Omental fat pad (tissue), 3 donors: ENCODE measurements at regions not wholly inside any gene's neighbourhood (a gene's known extent, or its start where the extent isn't known, plus 50 kb on each side); places are given as distances from the start of the nearest gene placed in this dataset.

ENCODE experiments used
- ATAC-seq: fragments of 150-250 bp; one replicate; pipeline ENCODE4 v1.9.1; 2016; ENCODE audit warnings: mild to moderate bottlenecking, moderate library complexity; ENCODE audit not compliant: low FRiP score
- DNase-seq: peaks from one replicate; pipeline ENCODE4 v3.0.0-alpha.2; 2019; ENCODE audit warnings: low spot score
- CTCF ChIP-seq, 3 donors: fragments of 450-650 bp; IDR thresholded peaks; one replicate each; pipeline ENCODE4 v1.5.1; 2016 to 2017; ENCODE audit warnings: antibody characterized with exemption in 3 of 3, mild to moderate bottlenecking in 3 of 3, moderate library complexity in 2 of 3

- TF ChIP-seq CTCF (IDR thresholded peaks at IDR 0.05), result no peak
- ATAC-seq (no peak), DNase-seq (no peak)
Measured at GRCh38 chr6:106772270-106773142, 143.1 kb downstream of the QRSL1 start.

- TF ChIP-seq CTCF (IDR thresholded peaks at IDR 0.05), result no peak
Measured at GRCh38 chr6:106771822-106772221, 142.4 kb downstream of the QRSL1 start.

GRCh38 chr6:106770663-106771062 lies 141.3 kb downstream of the QRSL1 start:
- no peak for ATAC-seq
- DNase-seq, result no peak
- no peak for TF ChIP-seq CTCF (IDR thresholded peaks at IDR 0.05)

More at GRCh38 chr6:106771822-106772221, 142.4 kb downstream of the QRSL1 start:
- ATAC-seq (no peak), DNase-seq (no peak)

GRCh38 chr6:106770081-106770480 lies 140.7 kb downstream of the QRSL1 start:
- no peak for DNase-seq
- ATAC-seq, result no peak
- no peak for TF ChIP-seq CTCF (IDR thresholded peaks at IDR 0.05)

GRCh38 chr6:106767271-106767670 lies 137.9 kb downstream of the QRSL1 start:
- DNase-seq (no peak), ATAC-seq (no peak)
- TF ChIP-seq CTCF (IDR thresholded peaks at IDR 0.05), result no peak

GRCh38 chr6:106766201-106766600 lies 136.8 kb downstream of the QRSL1 start:
- DNase-seq (no peak), ATAC-seq (no peak)
- TF ChIP-seq CTCF (IDR thresholded peaks at IDR 0.05), result no peak

GRCh38 chr6:106765496-106765895 lies 136.1 kb downstream of the QRSL1 start:
- DNase-seq (no peak), ATAC-seq (no peak)
- no peak for TF ChIP-seq CTCF (IDR thresholded peaks at IDR 0.05)
